ENCODE measurements at regions not wholly inside any gene's neighbourhood (a gene's known extent, or its start where the extent isn't known, plus 50 kb on each side); places are given as distances from the start of the nearest gene placed in this dataset.

DNA sequence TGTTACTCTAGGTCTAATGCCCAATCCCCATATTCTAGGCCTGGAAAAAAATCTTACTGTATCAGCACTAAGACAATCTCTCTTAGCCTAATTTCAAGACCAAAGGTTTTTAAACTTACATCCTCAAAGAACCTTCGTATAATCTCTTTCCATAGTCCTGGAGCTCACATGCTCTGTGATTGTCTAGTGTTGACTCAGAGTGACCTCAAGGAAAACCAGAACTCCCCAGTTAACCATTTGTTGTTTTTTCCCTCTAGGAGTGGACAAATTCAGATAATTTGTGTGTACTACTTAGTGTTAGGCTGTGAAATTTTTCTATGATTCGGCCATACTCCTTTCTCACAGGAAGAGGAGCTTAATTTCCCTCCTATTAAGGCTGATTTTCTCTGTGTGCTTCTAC lies 536.1 kb downstream of the SLC4A3 start:
- no peak for TF ChIP-seq POLR2AphosphoS5 (IDR thresholded peaks at IDR 0.05; ENCODE audit: low read depth, low read length)
- no peak for TF ChIP-seq SPI1 (IDR thresholded peaks at IDR 0.05; ENCODE audit: low read depth, low read length)
- no peak for TF ChIP-seq TAF1 (IDR thresholded peaks at IDR 0.05; ENCODE audit: low read depth, low read length)
- no peak for TF ChIP-seq POLR2A (IDR thresholded peaks at IDR 0.05; ENCODE audit: low read depth, low read length)
- TF ChIP-seq POU2F2 (IDR thresholded peaks at IDR 0.05; ENCODE audit: low read depth, low read length): no peak
- no peak for TF ChIP-seq PAX5 (IDR thresholded peaks at IDR 0.05; ENCODE audit: insufficient read depth, low read length, severe bottlenecking)
- FAIRE-seq (no peak), DNase-seq (ENCODE audit: insufficient read length, low spot score) (no peak)

GRCh38 chr2:220165401-220165800 lies 538.0 kb downstream of the SLC4A3 start:
- FAIRE-seq (no peak), DNase-seq (ENCODE audit: insufficient read length, low spot score) (no peak)
- TF ChIP-seq POLR2A (IDR thresholded peaks at IDR 0.05; ENCODE audit: low read depth, low read length) (no peak), TAF1 (IDR thresholded peaks at IDR 0.05; ENCODE audit: low read depth, low read length) (no peak), POLR2AphosphoS5 (IDR thresholded peaks at IDR 0.05; ENCODE audit: low read depth, low read length) (no peak), POU2F2 (IDR thresholded peaks at IDR 0.05; ENCODE audit: low read depth, low read length) (no peak), PAX5 (IDR thresholded peaks at IDR 0.05; ENCODE audit: insufficient read depth, low read length, severe bottlenecking) (no peak), SPI1 (IDR thresholded peaks at IDR 0.05; ENCODE audit: low read depth, low read length) (no peak)

GRCh38 chr2:220166616-220167015 lies 539.2 kb downstream of the SLC4A3 start:
- FAIRE-seq (no peak), DNase-seq (ENCODE audit: insufficient read length, low spot score) (no peak)
- no peak for TF ChIP-seq POLR2AphosphoS5 (IDR thresholded peaks at IDR 0.05; ENCODE audit: low read depth, low read length)
- TF ChIP-seq POLR2A (IDR thresholded peaks at IDR 0.05; ENCODE audit: low read depth, low read length): no peak
- TF ChIP-seq SPI1 (IDR thresholded peaks at IDR 0.05; ENCODE audit: low read depth, low read length): no peak
- TF ChIP-seq PAX5 (IDR thresholded peaks at IDR 0.05; ENCODE audit: insufficient read depth, low read length, severe bottlenecking): no peak

GRCh38 chr2:220167956-220168355 lies 540.5 kb downstream of the SLC4A3 start:
- no peak for DNase-seq (ENCODE audit: insufficient read length, low spot score)
- TF ChIP-seq POU2F2 (IDR thresholded peaks at IDR 0.05; ENCODE audit: low read depth, low read length): no peak
- no peak for TF ChIP-seq POLR2AphosphoS5 (IDR thresholded peaks at IDR 0.05; ENCODE audit: low read depth, low read length)
- no peak for TF ChIP-seq TAF1 (IDR thresholded peaks at IDR 0.05; ENCODE audit: low read depth, low read length)
- TF ChIP-seq SPI1 (IDR thresholded peaks at IDR 0.05; ENCODE audit: low read depth, low read length): no peak
- no peak for TF ChIP-seq POLR2A (IDR thresholded peaks at IDR 0.05; ENCODE audit: low read depth, low read length)
- no peak for TF ChIP-seq PAX5 (IDR thresholded peaks at IDR 0.05; ENCODE audit: insufficient read depth, low read length, severe bottlenecking)
- no peak for FAIRE-seq

- FAIRE-seq: no peak
- no peak for TF ChIP-seq POLR2AphosphoS5 (IDR thresholded peaks at IDR 0.05; ENCODE audit: low read depth, low read length)
- no peak for TF ChIP-seq TAF1 (IDR thresholded peaks at IDR 0.05; ENCODE audit: low read depth, low read length)
- TF ChIP-seq SPI1 (IDR thresholded peaks at IDR 0.05; ENCODE audit: low read depth, low read length): no peak
- no peak for TF ChIP-seq POU2F2 (IDR thresholded peaks at IDR 0.05; ENCODE audit: low read depth, low read length)
- TF ChIP-seq POLR2A (IDR thresholded peaks at IDR 0.05; ENCODE audit: low read depth, low read length): no peak
- TF ChIP-seq PAX5 (IDR thresholded peaks at IDR 0.05; ENCODE audit: insufficient read depth, low read length, severe bottlenecking): no peak
- no peak for DNase-seq (ENCODE audit: insufficient read length, low spot score)
Measured at GRCh38 chr2:220168891-220169546, 541.6 kb downstream of the SLC4A3 start.

DNA sequence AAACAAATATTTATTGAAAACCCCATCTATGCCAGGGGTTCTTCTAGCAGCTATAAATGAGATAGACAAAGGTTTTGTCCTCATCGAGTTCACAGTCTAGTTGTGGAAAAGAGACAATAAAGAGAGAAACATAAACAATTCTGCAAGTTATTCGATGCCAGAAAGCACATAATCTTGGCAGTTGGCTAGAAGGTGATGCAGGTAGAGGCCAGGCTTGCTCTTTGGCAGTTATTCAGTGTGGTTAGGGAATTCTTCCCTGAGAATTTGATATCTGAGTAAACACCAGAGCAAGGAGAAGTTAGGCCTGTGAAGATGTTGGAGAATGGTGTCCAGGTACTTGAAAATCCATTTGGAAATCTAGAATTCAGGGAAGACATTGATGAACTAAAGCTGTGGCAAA lies 547.4 kb downstream of the SLC4A3 start:
- no peak for TF ChIP-seq POU2F2 (IDR thresholded peaks at IDR 0.05; ENCODE audit: low read depth, low read length)
- no peak for TF ChIP-seq POLR2AphosphoS5 (IDR thresholded peaks at IDR 0.05; ENCODE audit: low read depth, low read length)
- no peak for TF ChIP-seq POLR2A (IDR thresholded peaks at IDR 0.05; ENCODE audit: low read depth, low read length)
- TF ChIP-seq TAF1 (IDR thresholded peaks at IDR 0.05; ENCODE audit: low read depth, low read length): no peak
- no peak for TF ChIP-seq SPI1 (IDR thresholded peaks at IDR 0.05; ENCODE audit: low read depth, low read length)
- TF ChIP-seq PAX5 (IDR thresholded peaks at IDR 0.05; ENCODE audit: insufficient read depth, low read length, severe bottlenecking): no peak
- DNase-seq (ENCODE audit: insufficient read length, low spot score) (no peak), FAIRE-seq (no peak)

- no peak for DNase-seq (ENCODE audit: insufficient read length, low spot score)
- FAIRE-seq: no peak
- TF ChIP-seq PAX5 (IDR thresholded peaks at IDR 0.05; ENCODE audit: insufficient read depth, low read length, severe bottlenecking) (no peak), TAF1 (IDR thresholded peaks at IDR 0.05; ENCODE audit: low read depth, low read length) (no peak), POLR2A (IDR thresholded peaks at IDR 0.05; ENCODE audit: low read depth, low read length) (no peak), SPI1 (IDR thresholded peaks at IDR 0.05; ENCODE audit: low read depth, low read length) (no peak), POLR2AphosphoS5 (IDR thresholded peaks at IDR 0.05; ENCODE audit: low read depth, low read length) (no peak)
Measured at GRCh38 chr2:220175967-220176366, 548.5 kb downstream of the SLC4A3 start.

GRCh38 chr2:220178991-220179695 lies 551.7 kb downstream of the SLC4A3 start:
- no peak for TF ChIP-seq PAX5 (IDR thresholded peaks at IDR 0.05; ENCODE audit: insufficient read depth, low read length, severe bottlenecking)
- no peak for TF ChIP-seq POLR2A (IDR thresholded peaks at IDR 0.05; ENCODE audit: low read depth, low read length)
- no peak for TF ChIP-seq SPI1 (IDR thresholded peaks at IDR 0.05; ENCODE audit: low read depth, low read length)
- TF ChIP-seq POU2F2 (IDR thresholded peaks at IDR 0.05; ENCODE audit: low read depth, low read length): no peak
- no peak for TF ChIP-seq POLR2AphosphoS5 (IDR thresholded peaks at IDR 0.05; ENCODE audit: low read depth, low read length)
- TF ChIP-seq TAF1 (IDR thresholded peaks at IDR 0.05; ENCODE audit: low read depth, low read length): no peak
- DNase-seq (ENCODE audit: insufficient read length, low spot score): no peak
- FAIRE-seq: no peak

DNA sequence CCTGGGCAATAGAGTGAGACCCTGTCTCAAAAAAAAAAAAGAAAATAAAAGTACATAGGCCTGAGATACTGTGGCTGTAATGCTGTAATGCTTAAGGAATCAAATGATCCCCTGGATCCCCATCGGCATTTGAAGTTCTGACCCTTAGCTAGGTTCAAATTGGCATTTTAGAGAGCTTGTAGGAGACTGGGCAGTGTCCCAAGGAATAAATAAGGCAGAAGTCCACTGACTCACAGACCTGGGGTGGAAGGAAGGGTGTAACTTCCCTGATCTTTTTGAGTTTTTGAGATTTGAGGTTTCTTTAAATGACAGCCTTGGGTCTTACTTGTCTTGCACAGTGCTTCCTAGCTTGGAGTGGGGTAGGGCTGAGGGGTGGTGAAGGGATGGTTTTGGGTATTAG lies 553.7 kb downstream of the SLC4A3 start:
- no peak for DNase-seq (ENCODE audit: insufficient read length, low spot score)
- no peak for FAIRE-seq
- no peak for TF ChIP-seq SPI1 (IDR thresholded peaks at IDR 0.05; ENCODE audit: low read depth, low read length)
- no peak for TF ChIP-seq TAF1 (IDR thresholded peaks at IDR 0.05; ENCODE audit: low read depth, low read length)
- no peak for TF ChIP-seq PAX5 (IDR thresholded peaks at IDR 0.05; ENCODE audit: insufficient read depth, low read length, severe bottlenecking)
- no peak for TF ChIP-seq POU2F2 (IDR thresholded peaks at IDR 0.05; ENCODE audit: low read depth, low read length)
- no peak for TF ChIP-seq POLR2A (IDR thresholded peaks at IDR 0.05; ENCODE audit: low read depth, low read length)
- TF ChIP-seq POLR2AphosphoS5 (IDR thresholded peaks at IDR 0.05; ENCODE audit: low read depth, low read length): no peak
